NCI-H748 (cell line): ENCODE measurements at regions not wholly inside any gene's neighbourhood (a gene's known extent, or its start where the extent isn't known, plus 50 kb on each side); places are given as distances from the start of the nearest gene placed in this dataset.
A peak's percentile ranks its signal among the peaks of the same experiment; 100 is the strongest.

Source experiments
- DNase-seq: peaks from one replicate; lab custom pipeline; 2025; ENCODE audit not compliant: unreplicated experiment; lab: John Stamatoyannopoulos, UW

DNA sequence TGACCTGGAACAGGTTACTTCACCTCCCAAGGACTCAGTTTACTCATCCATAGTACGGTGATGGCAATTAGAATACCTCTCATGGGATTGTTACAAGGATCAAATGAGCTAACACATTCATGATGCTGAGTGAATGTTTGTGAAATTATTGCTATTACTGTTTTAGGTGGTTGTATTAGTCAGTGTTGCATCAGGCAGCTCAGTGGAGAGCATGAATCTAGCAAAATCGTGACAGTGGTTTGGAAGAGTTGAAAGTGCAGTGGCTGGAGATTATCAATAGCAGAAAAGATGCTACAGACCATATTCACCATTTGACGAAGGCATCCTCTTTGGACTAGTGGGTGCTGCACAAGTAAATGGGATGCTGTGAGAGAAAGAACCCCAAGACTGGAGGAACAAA, 50.4 kb upstream of the CTNNBL1 start:
- DNase-seq = no peak

DNA sequence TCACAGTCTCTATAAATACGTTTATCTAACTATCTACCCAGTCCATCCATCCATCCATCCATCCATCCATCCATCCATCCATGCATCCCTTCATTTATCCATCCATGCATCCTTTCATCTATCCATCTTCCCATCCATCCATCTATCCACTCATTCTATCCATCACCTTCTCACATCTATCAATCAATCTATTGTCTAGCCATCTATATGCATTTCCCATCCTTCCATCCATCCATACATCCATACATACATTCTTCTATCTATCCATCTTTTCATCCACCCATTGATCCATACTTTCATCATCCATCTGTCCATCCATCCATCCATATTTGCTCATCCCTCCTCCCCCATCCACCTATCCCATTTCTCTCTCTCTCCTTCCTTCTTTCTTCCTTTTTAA, 51.6 kb upstream of the CTNNBL1 start:
- DNase-seq = no peak

DNA sequence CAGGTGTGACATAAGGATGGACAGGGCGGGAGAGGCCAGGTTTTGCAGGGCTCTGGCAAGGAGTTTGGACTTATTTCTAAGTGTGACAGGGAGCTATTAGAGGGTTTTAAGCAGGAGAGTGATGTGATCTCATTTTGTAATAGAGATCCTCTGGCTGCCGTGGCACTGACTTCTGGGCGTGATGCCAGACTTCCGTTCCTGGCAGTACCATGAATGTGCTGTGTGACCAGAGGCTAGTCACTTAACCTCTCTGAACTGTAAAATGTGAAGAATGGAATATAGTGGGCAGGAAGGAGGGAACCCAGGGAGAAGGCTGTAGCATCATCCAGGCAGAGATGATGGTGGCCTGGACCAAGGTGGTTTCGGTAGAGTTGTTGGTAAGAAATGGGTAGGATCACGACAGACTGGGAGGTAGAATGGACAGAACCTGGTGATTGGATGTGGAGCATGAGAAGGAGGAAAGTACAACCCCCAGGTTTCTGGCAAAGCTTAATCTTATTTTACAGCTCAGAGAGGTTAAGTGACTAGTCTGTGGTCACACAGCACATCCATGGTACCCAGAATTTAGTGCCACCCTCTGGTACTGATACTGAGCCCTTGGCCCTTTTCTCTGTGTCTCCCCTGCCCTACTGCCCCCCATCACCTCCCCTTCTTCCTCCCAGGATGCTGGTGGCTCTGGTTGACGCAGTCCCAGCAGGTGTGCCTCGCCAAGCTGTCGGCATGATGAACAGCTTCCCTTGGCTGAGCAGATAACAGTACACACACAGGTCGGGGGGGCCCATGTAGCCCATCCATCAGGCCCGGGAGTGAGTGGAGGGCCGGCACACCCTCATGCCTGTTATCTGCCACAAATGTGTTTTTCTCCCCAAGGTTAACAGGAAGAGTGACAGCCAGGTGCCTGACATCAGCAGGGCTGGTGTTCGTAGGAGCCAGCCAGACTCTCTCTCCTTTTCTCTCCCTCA, 52.9 kb upstream of the CTNNBL1 start:
- DNase-seq = peak; percentile 13

GRCh38 chr20:37638527-37638926, 55.3 kb upstream of the CTNNBL1 start:
- DNase-seq = no peak

GRCh38 chr20:37636977-37637376, 56.9 kb upstream of the CTNNBL1 start:
- peak; percentile 16 for DNase-seq

- DNase-seq = no peak
Measured at GRCh38 chr20:37636212-37636975, 57.4 kb upstream of the CTNNBL1 start.

GRCh38 chr20:37630993-37631392, 62.8 kb upstream of the CTNNBL1 start:
- no peak for DNase-seq

DNA sequence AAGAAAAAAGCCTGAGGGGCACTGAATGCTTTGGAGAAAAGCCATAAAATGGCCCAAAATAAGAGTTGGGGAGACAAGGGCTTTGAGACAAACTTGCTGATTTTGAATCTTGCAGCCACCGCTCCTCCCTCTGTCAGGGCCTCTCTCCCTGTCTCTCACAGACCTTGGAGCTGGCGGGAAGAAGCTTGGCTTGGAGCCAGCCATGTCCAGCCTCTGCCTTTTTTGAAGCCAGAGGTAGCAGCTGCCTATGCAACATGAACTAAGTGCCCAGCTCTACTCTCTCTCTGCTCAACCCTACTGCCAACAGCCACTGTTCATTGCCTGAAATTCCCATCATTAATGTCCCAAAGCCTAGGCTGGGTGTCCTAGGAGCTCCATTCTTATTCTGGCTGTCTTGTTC, 63.7 kb upstream of the CTNNBL1 start:
- peak; percentile 76 for DNase-seq

DNA sequence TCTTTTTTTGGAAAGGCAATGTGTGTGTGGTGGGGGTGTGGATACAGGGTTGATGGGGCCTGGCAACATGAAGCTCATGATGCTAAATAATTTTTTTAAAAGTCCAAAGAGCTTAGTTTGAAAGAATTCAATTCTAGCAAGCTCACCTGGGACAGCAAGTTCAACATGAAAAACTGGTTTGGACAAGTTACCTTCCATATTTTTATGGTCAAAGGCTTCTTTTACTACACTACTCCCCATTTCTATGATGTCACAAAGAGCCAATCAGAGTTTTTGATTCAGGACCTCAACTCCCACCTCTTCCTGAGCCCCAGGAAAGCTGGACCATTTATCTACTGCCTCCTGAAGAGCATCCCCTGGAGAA, 66.1 kb upstream of the CTNNBL1 start:
- no peak for DNase-seq

GRCh38 chr20:37627060-37627766, 66.6 kb upstream of the CTNNBL1 start:
- DNase-seq = no peak

GRCh38 chr20:37624963-37625362, 68.9 kb upstream of the CTNNBL1 start:
- no peak for DNase-seq

GRCh38 chr20:37622728-37623127, 71.1 kb upstream of the CTNNBL1 start:
- DNase-seq = peak; percentile 29

DNA sequence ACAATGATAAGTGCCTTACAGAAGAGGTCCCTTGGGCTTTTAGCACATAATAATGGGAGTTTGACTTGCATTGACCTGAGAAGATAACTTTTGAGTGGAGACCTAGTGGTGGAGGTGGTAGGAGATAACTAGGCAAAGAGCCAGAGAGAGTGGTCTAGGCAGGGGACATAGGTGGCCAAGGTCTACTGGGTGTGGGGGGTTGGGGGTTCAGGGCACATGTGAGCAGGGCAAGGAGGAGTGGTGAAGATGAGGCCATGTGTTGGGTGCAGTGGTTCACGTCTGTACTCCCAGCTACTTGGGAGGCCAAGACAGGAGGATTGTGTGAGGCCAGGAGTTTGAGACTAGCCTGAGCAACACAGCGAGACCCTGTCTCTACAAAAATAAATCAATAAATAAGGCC, 74.3 kb upstream of the CTNNBL1 start:
- DNase-seq = no peak

- no peak for DNase-seq
Measured at GRCh38 chr20:37616110-37616425, 77.8 kb upstream of the CTNNBL1 start.

DNA sequence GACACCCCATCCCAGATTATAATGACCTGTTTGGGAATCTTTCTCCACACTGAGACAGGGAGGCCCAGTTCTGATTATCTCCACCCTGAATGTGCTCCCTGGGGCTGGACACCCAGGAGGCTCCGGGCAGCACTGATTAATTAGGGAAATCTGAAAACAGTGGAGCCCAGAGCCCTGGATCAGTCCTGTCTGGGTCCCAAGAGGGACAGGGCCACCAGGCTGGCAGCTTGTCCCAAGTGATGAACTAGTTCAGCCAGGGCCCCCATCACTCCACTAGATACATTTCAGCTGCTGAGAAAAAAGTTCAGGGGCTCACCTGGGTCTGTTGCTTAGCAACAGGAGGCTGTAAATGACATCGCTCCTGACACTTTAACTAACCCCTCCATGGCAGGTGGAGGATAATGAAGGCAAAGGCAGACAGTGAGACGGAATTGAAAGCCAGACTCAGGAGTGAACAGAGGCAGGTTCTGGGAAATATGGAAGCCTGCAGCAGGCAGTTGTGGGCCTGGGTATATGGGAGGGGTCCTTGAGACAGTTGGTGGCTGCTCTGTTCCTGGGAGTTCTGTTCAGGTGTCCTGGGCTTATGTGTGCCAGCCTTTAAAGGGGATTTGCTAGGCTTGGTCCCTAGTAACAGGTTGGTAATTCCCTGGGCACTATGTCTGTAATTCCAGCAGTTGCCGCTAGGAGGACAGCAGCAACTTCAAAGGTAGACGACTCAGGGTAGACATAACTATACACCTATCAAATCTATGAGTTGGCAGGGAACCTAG, 78.3 kb upstream of the CTNNBL1 start:
- peak; percentile 67 for DNase-seq

DNA sequence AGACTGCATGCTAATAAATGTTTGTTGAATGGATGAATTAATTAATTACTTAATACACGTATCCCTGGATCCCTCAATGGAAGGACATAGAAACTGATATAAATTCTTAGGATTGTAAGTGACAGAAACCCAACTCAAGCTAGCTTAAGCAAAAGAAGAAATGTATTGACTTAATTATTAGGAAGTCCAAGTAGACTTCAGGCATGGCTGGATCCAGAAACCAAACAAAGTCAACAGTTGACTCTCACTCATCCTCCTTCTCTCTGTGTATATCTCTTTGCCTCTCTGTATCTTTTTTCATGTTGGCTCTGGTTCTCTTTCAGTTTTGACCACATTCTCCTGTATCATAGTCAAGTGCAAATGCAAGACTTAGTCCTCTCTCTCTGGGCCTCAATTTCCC, 82.0 kb upstream of the CTNNBL1 start:
- DNase-seq = no peak

DNA sequence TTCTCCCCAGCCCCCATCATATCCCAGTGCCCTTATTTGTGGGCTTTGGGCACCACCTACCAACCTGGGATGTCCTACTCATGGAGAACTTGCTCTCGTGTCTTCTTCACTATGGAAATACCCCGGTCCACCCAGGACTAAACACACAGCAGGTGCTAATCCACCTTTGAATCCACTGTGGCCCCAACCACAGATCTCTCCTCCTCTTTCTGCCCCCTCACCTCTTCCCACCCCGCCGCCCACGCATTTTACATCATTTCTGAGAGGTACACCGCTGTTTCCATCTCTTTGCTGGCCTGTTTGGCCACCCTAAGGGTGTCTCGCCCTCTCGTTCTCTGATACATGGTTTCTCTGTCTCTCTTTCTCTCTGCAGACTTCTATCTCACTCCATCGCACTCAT, 82.5 kb upstream of the CTNNBL1 start:
- DNase-seq = no peak

DNA sequence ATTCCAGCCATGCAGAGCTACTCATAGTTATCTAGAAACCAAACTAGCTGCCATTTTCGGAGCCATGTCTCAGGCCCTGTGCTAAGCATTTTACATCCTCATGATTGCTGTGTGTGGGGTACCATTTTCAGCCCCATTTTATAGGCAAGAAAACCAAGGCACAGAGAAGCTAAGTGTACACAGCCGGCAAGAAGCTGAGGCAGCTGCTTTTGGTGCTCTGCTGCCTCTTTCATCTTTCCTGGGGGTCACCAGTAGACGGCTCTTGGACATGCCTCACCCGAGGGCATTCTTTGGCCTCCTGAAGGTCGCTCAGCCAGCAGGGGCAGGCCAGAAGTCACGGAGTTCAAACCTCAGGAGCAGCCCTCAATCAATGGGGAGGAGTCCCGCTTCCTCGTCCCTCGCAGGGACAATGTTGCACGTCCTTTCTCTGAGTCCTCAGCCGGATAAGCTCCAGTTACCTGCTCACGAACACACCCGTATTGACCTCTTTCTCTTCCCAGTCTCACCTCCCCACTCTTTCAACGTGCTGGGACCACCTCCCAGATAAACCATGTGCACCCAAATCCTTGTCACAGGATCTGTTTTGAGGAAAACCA, 82.6 kb upstream of the BLCAP start:
- no peak for DNase-seq

GRCh38 chr20:37602634-37603033, 75.0 kb upstream of the BLCAP start:
- no peak for DNase-seq

GRCh38 chr20:37600486-37600885, 72.8 kb upstream of the BLCAP start:
- no peak for DNase-seq
